HepG2 (cell line): ENCODE measurements at regions not wholly inside any gene's neighbourhood (a gene's known extent, or its start where the extent isn't known, plus 50 kb on each side); places are given as distances from the start of the nearest gene placed in this dataset.

Experiments used
- ATAC-seq: fragments of 200-7000 bp; cut with Tn5 transposase; 3 replicates; pipeline ENCODE4 v1.9.1; 2020; ENCODE audit warnings: mild to moderate bottlenecking, moderate library complexity
- BruUV-seq: library from RNA; stranded (reverse); fragments of 400-500 nt; replicated peaks from 2 replicates; lab custom pipeline; 2021; lab: Mats Ljungman, UMichigan
- CTCF ChIA-PET: fragments of 300-600 bp; formaldehyde crosslinking; extraction: SDS; loops from one replicate; lab custom pipeline; 2021; ENCODE audit warnings: low total read pairs, inconsistent platforms, low intra/inter-chr PET ratio; lab: Yijun Ruan, JAX
- POLR2A ChIA-PET: fragments of 350-600 bp; sonication (Branson Sonifier 250); formaldehyde crosslinking; loops from one replicate; lab custom pipeline; 2020; ENCODE audit warnings: antibody characterized with exemption, inconsistent platforms; lab: Yijun Ruan, JAX
- DNase-seq: peaks from one replicate; pipeline ENCODE4 v3.0.0-alpha.2; 2015; ENCODE audit warnings: low spot score
- FAIRE-seq: peaks from 3 replicates; lab custom pipeline; 2011; peaks lifted over from hg19 to GRCh38; lab: Jason Lieb, UNC
- H2AFZ ChIP-seq: one replicate; pipeline ENCODE4 v1.6.1; 2011; ENCODE audit warnings: low read length, inconsistent platforms
- H3K27ac ChIP-seq: fragments of 300-600 bp; 3 replicates; pipeline ENCODE4 v1.8.0; 2011; ENCODE audit warnings: mixed run types, mild to moderate bottlenecking, mixed read lengths, low read length, inconsistent platforms; ENCODE audit not compliant: insufficient read depth; ENCODE audit errors: extremely low read length
- H3K27me3 ChIP-seq, 2 experiments: fragments of 200-600 bp in 1 of 2; 2 replicates in 1 of 2; 3 replicates in 1 of 2; pipeline versions ENCODE4 v1.6.0 to v1.8.0; 2011; ENCODE audit warnings: low read length in 2 of 2, mild to moderate bottlenecking in 2 of 2, moderate library complexity in 2 of 2, inconsistent platforms in 1 of 2; ENCODE audit not compliant: insufficient read depth in 2 of 2, control insufficient read depth in 1 of 2
- H3K36me3 ChIP-seq, 2 experiments: fragments of 200-600 bp in 1 of 2; replicated peaks in 1 of 2; 2 replicates in 1 of 2; 3 replicates in 1 of 2; pipeline versions ENCODE4 v1.5.1 to v1.8.0; 2011; ENCODE audit warnings: low read length in 2 of 2, inconsistent platforms in 1 of 2; ENCODE audit not compliant: insufficient read depth in 2 of 2, control insufficient read depth in 1 of 2
- H3K4me1 ChIP-seq: 2 replicates; pipeline ENCODE4 v1.5.1; 2012; ENCODE audit warnings: low read length, inconsistent platforms; ENCODE audit not compliant: insufficient read depth
- H3K4me2 ChIP-seq: 2 replicates; pipeline ENCODE4 v1.6.0; 2011; ENCODE audit warnings: low read depth, low read length, inconsistent platforms
- H3K4me3 ChIP-seq, 3 experiments: fragments of 200-600 bp in 1 of 3; sonication (generic), shearing (Covaris generic) in 1 of 3; replicated peaks in 1 of 3; 2 replicates each; pipeline ENCODE4 v1.5.1; 2011 to 2016; ENCODE audit warnings: low read length in 3 of 3, inconsistent platforms in 2 of 3, low read depth in 2 of 3, mild to moderate bottlenecking in 2 of 3, control low read depth in 1 of 3, mixed read lengths in 1 of 3; ENCODE audit not compliant: insufficient read depth in 1 of 3
- H3K79me2 ChIP-seq: one replicate; pipeline ENCODE4 v1.6.1; 2011; ENCODE audit warnings: low read length, inconsistent platforms; ENCODE audit not compliant: insufficient read depth
- H3K9ac ChIP-seq: 2 replicates; pipeline ENCODE4 v1.6.0; 2011; ENCODE audit warnings: mild to moderate bottlenecking, low read depth, low read length, inconsistent platforms; ENCODE audit not compliant: insufficient read depth
- H3K9me3 ChIP-seq: 2 replicates; pipeline ENCODE4 v1.5.1; 2012; ENCODE audit warnings: mild to moderate bottlenecking, low read length
- H4K20me1 ChIP-seq: 2 replicates; pipeline ENCODE4 v1.6.0; 2011; ENCODE audit warnings: inconsistent platforms, mild to moderate bottlenecking, low read length, moderate library complexity; ENCODE audit not compliant: insufficient read depth
- EP300 ChIP-seq, 3 experiments: sonication (generic) in 1 of 3; formaldehyde crosslinking in 1 of 3; IDR thresholded peaks; 2 replicates each; pipeline versions ENCODE4 v1.5.1 to v1.6.1; 2011 to 2020; ENCODE audit warnings: low read depth in 2 of 3, low read length in 2 of 3, borderline replicate concordance in 1 of 3, improper control_type of control experiment in 1 of 3, mild to moderate bottlenecking in 1 of 3, missing genetic modification reagents in 1 of 3, moderate library complexity in 1 of 3
- MAFK ChIP-seq, 2 experiments: IDR thresholded peaks in 1 of 2; conservative IDR thresholded peaks in 1 of 2; 2 replicates each; pipeline ENCODE4 v1.6.1; 2011; ENCODE audit warnings: improper control_type of control experiment in 2 of 2, low read length in 2 of 2
- ZNF432 ChIP-seq: sonication (generic); formaldehyde crosslinking; IDR thresholded peaks from 2 replicates; pipeline ENCODE4 v1.5.0; 2020; ENCODE audit warnings: missing genetic modification reagents, mild to moderate bottlenecking, borderline replicate concordance
- ZNF619 ChIP-seq: sonication (generic); formaldehyde crosslinking; IDR thresholded peaks from 2 replicates; pipeline ENCODE4 v1.4.0; 2020; ENCODE audit warnings: mild to moderate bottlenecking, missing genetic modification reagents
- WGBS: methylation state at CpG from one replicate; pipeline ENCODE4 v1.1.6; 2017; ENCODE audit warnings: low lambda C conversion rate; 5-methylcytosine and 5-hydroxymethylcytosine counted together
- in situ Hi-C: cut with HindIII; loops from 2 replicates; pipeline ENCODE4 v1.10.0; 2017; ENCODE audit warnings: low pct_unique_long_range_greater_than_20kb; ENCODE audit not compliant: extremely low pct_ligation_motif_present
- intact Hi-C: fragments of 100-400 bp; cut with micrococcal nuclease; formaldehyde crosslinking; loops from one replicate; pipeline ENCODE4 v1.10.0; 2022; ENCODE audit not compliant: unreplicated experiment
- TF ChIP-seq, protein P1 (sequence below): sonication (generic); formaldehyde crosslinking; IDR thresholded peaks from 2 replicates; pipeline ENCODE4 v1.8.0; 2022; ENCODE audit warnings: mild to moderate bottlenecking, missing genetic modification reagents, moderate library complexity
- TF ChIP-seq, protein P2 (sequence below): sonication (generic); formaldehyde crosslinking; IDR thresholded peaks from 2 replicates; pipeline ENCODE4 v1.5.0; 2020; ENCODE audit warnings: mild to moderate bottlenecking, low read depth, missing genetic modification reagents, borderline replicate concordance
- TF ChIP-seq, protein P3 (sequence below): sonication (generic); formaldehyde crosslinking; IDR thresholded peaks from 2 replicates; pipeline ENCODE4 v1.4.0; 2020; ENCODE audit warnings: missing genetic modification reagents
- TF ChIP-seq, protein P4 (sequence below): sonication (generic); formaldehyde crosslinking; IDR thresholded peaks from 2 replicates; pipeline ENCODE4 v1.8.0; 2022; ENCODE audit warnings: missing genetic modification reagents, low read depth, mild to moderate bottlenecking, borderline replicate concordance

DNA sequence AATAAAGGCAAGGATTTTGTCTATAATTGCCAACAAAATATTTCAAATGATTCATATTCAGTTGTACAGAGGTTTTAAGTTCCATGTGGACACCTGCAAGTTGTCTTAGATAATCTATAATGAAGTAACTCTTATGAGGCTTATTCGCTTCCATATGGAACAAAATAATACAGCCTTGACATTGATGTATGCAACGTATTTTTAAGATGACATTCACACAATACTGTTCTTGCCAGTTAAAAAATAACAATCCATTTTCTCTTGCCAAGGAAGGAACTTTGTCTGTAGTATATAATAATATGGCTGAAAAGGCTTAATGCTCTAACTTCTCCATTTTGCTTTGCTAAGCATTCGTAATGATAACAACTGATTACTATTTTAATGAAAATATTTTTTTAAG, 269.3 kb upstream of the FKBP1C start:
- POLR2A ChIA-PET: no interaction called here
- WGBS: 17% methylated on average over 3 of the region's 3 CpGs
- no peak for ATAC-seq

DNA sequence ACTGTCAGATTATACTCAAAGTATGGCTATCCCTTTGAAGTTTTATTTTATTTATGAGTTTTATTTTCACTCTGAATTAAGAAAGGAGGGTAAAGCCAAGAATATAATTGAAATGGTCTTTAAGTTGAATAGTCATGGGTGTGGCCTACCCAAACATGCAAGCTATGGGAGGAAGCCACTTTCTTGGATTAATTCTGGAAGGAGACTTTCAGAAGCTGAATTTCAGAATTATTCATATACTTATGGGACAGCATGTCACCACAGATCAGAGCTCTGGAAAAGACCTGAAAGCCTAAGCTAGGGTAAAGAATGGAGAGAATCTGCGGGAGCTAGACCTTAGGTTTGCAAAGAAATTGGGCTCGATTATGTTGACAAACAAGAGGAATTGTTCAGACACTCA, 242.4 kb upstream of the FKBP1C start:
- no peak overlapping the region for H3K9ac ChIP-seq
- no peaks in the 10 kb centered on the region for H4K20me1 ChIP-seq
- DNase-seq: no peak
- H3K36me3 ChIP-seq: no peaks in the 10 kb centered on the region
- ChIA-PET POLR2A (no interaction called here), CTCF (no interaction called here)
- no peak overlapping the region for H3K27ac ChIP-seq
- no peaks in the 10 kb centered on the region for H3K27me3 ChIP-seq
- BruUV-seq: no TSS peak
- intact Hi-C loops: no loop called here
- no peak for ATAC-seq
- H3K4me3 ChIP-seq: no peak overlapping the region
- H2AFZ ChIP-seq: no peak overlapping the region
- no peak for FAIRE-seq
- no peak overlapping the region for H3K4me2 ChIP-seq
- H3K4me1 ChIP-seq: no peaks in the 10 kb centered on the region
- WGBS: 2% methylated on average over 2 of the region's 2 CpGs
- in situ Hi-C loops: no loop called here
- TF ChIP-seq ZNF432 (CRISPR knock-in tag): no peak
- TF ChIP-seq, protein P1, sequence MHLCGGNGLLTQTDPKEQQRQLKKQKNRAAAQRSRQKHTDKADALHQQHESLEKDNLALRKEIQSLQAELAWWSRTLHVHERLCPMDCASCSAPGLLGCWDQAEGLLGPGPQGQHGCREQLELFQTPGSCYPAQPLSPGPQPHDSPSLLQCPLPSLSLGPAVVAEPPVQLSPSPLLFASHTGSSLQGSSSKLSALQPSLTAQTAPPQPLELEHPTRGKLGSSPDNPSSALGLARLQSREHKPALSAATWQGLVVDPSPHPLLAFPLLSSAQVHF (CRISPR knock-in tag): no peak
- no peak for TF ChIP-seq ZNF619 (CRISPR knock-in tag)
- TF ChIP-seq, protein P2, sequence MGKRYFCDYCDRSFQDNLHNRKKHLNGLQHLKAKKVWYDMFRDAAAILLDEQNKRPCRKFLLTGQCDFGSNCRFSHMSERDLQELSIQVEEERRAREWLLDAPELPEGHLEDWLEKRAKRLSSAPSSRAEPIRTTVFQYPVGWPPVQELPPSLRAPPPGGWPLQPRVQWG (CRISPR knock-in tag): no peak
- H3K79me2 ChIP-seq: no peaks in the 10 kb centered on the region
- H3K9me3 ChIP-seq: no peaks in the 10 kb centered on the region

More for the DNA sequence above, 269.3 kb upstream of the FKBP1C start:
- Histone ChIP-seq H4K20me1 (no peaks in the 10 kb centered on the region), H3K9ac (no peak overlapping the region), H3K27ac (no peak overlapping the region), H3K4me1 (no peaks in the 10 kb centered on the region), H3K9me3 (no peaks in the 10 kb centered on the region), H3K79me2 (no peaks in the 10 kb centered on the region), H3K4me3 (no peak overlapping the region), H3K4me2 (no peak overlapping the region), H3K27me3 (no peaks in the 10 kb centered on the region), H3K36me3 (no peaks in the 10 kb centered on the region), H2AFZ (no peak overlapping the region)
- FAIRE-seq (no peak), DNase-seq (no peak)
- CTCF ChIA-PET: no interaction called here
- BruUV-seq: no TSS peak
- in situ Hi-C loops: no loop called here
- intact Hi-C loops: no loop called here
- TF ChIP-seq, protein P3, sequence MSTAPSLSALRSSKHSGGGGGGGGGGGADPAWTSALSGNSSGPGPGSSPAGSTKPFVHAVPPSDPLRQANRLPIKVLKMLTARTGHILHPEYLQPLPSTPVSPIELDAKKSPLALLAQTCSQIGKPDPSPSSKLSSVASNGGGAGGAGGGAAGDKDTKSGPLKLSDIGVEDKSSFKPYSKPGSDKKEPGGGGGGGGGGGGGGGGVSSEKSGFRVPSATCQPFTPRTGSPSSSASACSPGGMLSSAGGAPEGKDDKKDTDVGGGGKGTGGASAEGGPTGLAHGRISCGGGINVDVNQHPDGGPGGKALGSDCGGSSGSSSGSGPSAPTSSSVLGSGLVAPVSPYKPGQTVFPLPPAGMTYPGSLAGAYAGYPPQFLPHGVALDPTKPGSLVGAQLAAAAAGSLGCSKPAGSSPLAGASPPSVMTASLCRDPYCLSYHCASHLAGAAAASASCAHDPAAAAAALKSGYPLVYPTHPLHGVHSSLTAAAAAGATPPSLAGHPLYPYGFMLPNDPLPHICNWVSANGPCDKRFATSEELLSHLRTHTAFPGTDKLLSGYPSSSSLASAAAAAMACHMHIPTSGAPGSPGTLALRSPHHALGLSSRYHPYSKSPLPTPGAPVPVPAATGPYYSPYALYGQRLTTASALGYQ (CRISPR knock-in tag): no peak
- TF ChIP-seq EP300 (IDR thresholded peaks at IDR 0.05; ENCODE audit: low read depth in 2 of 2, low read length in 2 of 2) (no peak), EP300 (CRISPR knock-in tag; IDR thresholded peaks at IDR 0.05; ENCODE audit: borderline replicate concordance) (no peak), MAFK (conservative IDR thresholded peaks at IDR 0.05 in 1 of 2, IDR thresholded peaks at IDR 0.05 in 1 of 2; ENCODE audit: low read length in 2 of 2) (peak in 1 of 2 experiments; percentile 40; a peak in 1 of 4 replicates)
- TF ChIP-seq, protein P4, sequence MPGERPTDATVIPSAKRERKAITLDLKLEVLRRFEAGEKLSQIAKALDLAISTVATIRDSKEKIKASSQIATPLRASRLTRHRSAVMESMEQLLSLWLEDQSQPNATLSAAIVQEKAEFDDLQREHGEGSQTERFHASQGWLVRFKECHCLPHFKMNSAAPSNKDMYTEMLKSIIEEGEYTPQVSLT (CRISPR knock-in tag): no peak
